H9 (cell line): ENCODE measurements at regions not wholly inside any gene's neighbourhood (a gene's known extent, or its start where the extent isn't known, plus 50 kb on each side); places are given as distances from the start of the nearest gene placed in this dataset.

ENCODE experiments used
- DNase-seq: peaks from one replicate; pipeline ENCODE4 v3.0.0-alpha.2; 2017
- H2AFZ ChIP-seq: one replicate; pipeline ENCODE4 v1.6.1; 2013; ENCODE audit warnings: mild to moderate bottlenecking, low read length, control low read depth, moderate library complexity
- H2AK5ac ChIP-seq: 2 replicates; pipeline ENCODE4 v1.6.1; 2013; ENCODE audit warnings: low read length, control low read depth, mixed read lengths; ENCODE audit not compliant: insufficient read length
- H2BK120ac ChIP-seq: one replicate; pipeline ENCODE4 v1.6.1; 2013; ENCODE audit warnings: low read depth, mild to moderate bottlenecking, low read length, control low read depth, inconsistent platforms; ENCODE audit not compliant: poor library complexity, severe bottlenecking
- H2BK12ac ChIP-seq: 2 replicates; pipeline ENCODE4 v1.6.1; 2013; ENCODE audit warnings: low read length, control low read depth, mixed read lengths, low read depth; ENCODE audit not compliant: insufficient read length
- H2BK15ac ChIP-seq: 2 replicates; pipeline ENCODE4 v1.6.1; 2013; ENCODE audit warnings: low read depth, low read length, control low read depth
- H2BK20ac ChIP-seq: one replicate; pipeline ENCODE4 v1.6.1; 2013; ENCODE audit warnings: low read depth, mild to moderate bottlenecking, low read length, control low read depth, inconsistent platforms; ENCODE audit not compliant: poor library complexity, severe bottlenecking
- H2BK5ac ChIP-seq: 2 replicates; pipeline ENCODE4 v1.6.1; 2013; ENCODE audit warnings: low read length, control low read depth, mixed read lengths; ENCODE audit not compliant: insufficient read length
- H3K14ac ChIP-seq: 2 replicates; pipeline ENCODE4 v1.6.1; 2013; ENCODE audit warnings: low read length, control low read depth; ENCODE audit not compliant: insufficient read depth
- H3K18ac ChIP-seq: 2 replicates; pipeline ENCODE4 v1.6.1; 2013; ENCODE audit warnings: low read depth, mild to moderate bottlenecking, mixed read lengths, low read length, control low read depth; ENCODE audit not compliant: insufficient read length
- H3K23ac ChIP-seq: 2 replicates; pipeline ENCODE4 v1.6.1; 2013; ENCODE audit warnings: low read length, control low read depth, mixed read lengths, low read depth; ENCODE audit not compliant: insufficient read length
- H3K23me2 ChIP-seq: 2 replicates; pipeline ENCODE4 v1.6.1; 2013; ENCODE audit warnings: low read depth, mild to moderate bottlenecking, mixed read lengths, low read length, control low read depth; ENCODE audit not compliant: insufficient read length, poor library complexity, severe bottlenecking
- H3K27ac ChIP-seq: 2 replicates; pipeline ENCODE4 v1.5.1; 2013; ENCODE audit warnings: low read length, control low read depth, mixed read lengths, low read depth; ENCODE audit not compliant: insufficient read length
- H3K27me3 ChIP-seq: 2 replicates; pipeline ENCODE4 v1.6.1; 2013; ENCODE audit warnings: low read length, control low read depth, inconsistent platforms; ENCODE audit not compliant: insufficient read depth
- H3K4ac ChIP-seq: 2 replicates; pipeline ENCODE4 v1.6.1; 2013; ENCODE audit warnings: low read depth, mild to moderate bottlenecking, control low read depth, inconsistent platforms, low read length, moderate library complexity
- H3K4me1 ChIP-seq: 2 replicates; pipeline ENCODE4 v1.6.1; 2013; ENCODE audit warnings: low read length, control low read depth, inconsistent platforms; ENCODE audit not compliant: insufficient read depth
- H3K4me2 ChIP-seq: 2 replicates; pipeline ENCODE4 v1.6.1; 2013; ENCODE audit warnings: low read length, control low read depth, mixed read lengths; ENCODE audit not compliant: insufficient read length, insufficient read depth
- H3K56ac ChIP-seq: 2 replicates; pipeline ENCODE4 v1.6.1; 2013; ENCODE audit warnings: low read depth, mild to moderate bottlenecking, mixed read lengths, low read length, control low read depth; ENCODE audit not compliant: insufficient read length
- H3K79me1 ChIP-seq: 2 replicates; pipeline ENCODE4 v1.6.1; 2013; ENCODE audit warnings: low read depth, mild to moderate bottlenecking, moderate library complexity, low read length, control low read depth, inconsistent platforms; ENCODE audit not compliant: insufficient read depth, poor library complexity, severe bottlenecking
- H3K79me2 ChIP-seq: 2 replicates; pipeline ENCODE4 v1.6.1; 2013; ENCODE audit warnings: low read length, control low read depth, inconsistent platforms; ENCODE audit not compliant: insufficient read depth
- H3K9ac ChIP-seq: 2 replicates; pipeline ENCODE4 v1.6.1; 2013; ENCODE audit warnings: low read length, control low read depth, mixed read lengths; ENCODE audit not compliant: insufficient read length; ENCODE audit errors: extremely low read depth
- H3K9me3 ChIP-seq: one replicate; pipeline ENCODE4 v1.6.1; 2013; ENCODE audit warnings: low read depth, low read length, inconsistent platforms; ENCODE audit not compliant: control insufficient read depth
- H3T11ph ChIP-seq: one replicate; pipeline ENCODE4 v1.6.1; 2013; ENCODE audit warnings: mild to moderate bottlenecking, low read length, control low read depth, inconsistent platforms
- H4K20me1 ChIP-seq: one replicate; pipeline ENCODE4 v1.6.1; 2013; ENCODE audit not compliant: control insufficient read depth, insufficient read length, insufficient read depth
- H4K5ac ChIP-seq: 2 replicates; pipeline ENCODE4 v1.6.1; 2013; ENCODE audit warnings: low read depth, mild to moderate bottlenecking, mixed read lengths, low read length, control low read depth; ENCODE audit not compliant: insufficient read length
- H4K8ac ChIP-seq: replicated peaks from 2 replicates; pipeline ENCODE4 v1.6.1; 2013; ENCODE audit warnings: low read length, control low read depth, mixed read lengths, low read depth; ENCODE audit not compliant: insufficient read length
- H4K91ac ChIP-seq: 2 replicates; pipeline ENCODE4 v1.6.1; 2013; ENCODE audit warnings: low read depth, mild to moderate bottlenecking, moderate library complexity, mixed read lengths, low read length, control low read depth; ENCODE audit not compliant: insufficient read length
- H3K27ac Mint-ChIP-seq, 3 experiments: 2 replicates in 2 of 3; 3 replicates in 1 of 3; pipeline ENCODE4 v1.8.0; 2020 to 2021; ENCODE audit warnings: mixed read lengths in 3 of 3, mild to moderate bottlenecking in 1 of 3, moderate library complexity in 1 of 3
- H3K27me3 Mint-ChIP-seq: 2 replicates; pipeline ENCODE4 v1.8.0; 2021; ENCODE audit warnings: low read depth, mild to moderate bottlenecking, moderate library complexity, mixed read lengths
- H3K36me3 Mint-ChIP-seq, 3 experiments: 2 replicates in 2 of 3; 3 replicates in 1 of 3; pipeline ENCODE4 v1.8.0; 2020 to 2021; ENCODE audit warnings: low read depth in 3 of 3, mixed read lengths in 3 of 3; ENCODE audit not compliant: insufficient read depth in 1 of 3
- H3K4me1 Mint-ChIP-seq, 2 experiments: 2 replicates each; pipeline ENCODE4 v1.8.0; 2020; ENCODE audit warnings: mixed read lengths in 2 of 2
- H3K4me3 Mint-ChIP-seq, 2 experiments: 2 replicates in 1 of 2; 3 replicates in 1 of 2; pipeline ENCODE4 v1.8.0; 2020 to 2021; ENCODE audit warnings: mild to moderate bottlenecking in 2 of 2, mixed read lengths in 2 of 2, moderate library complexity in 1 of 2
- H3K9me3 Mint-ChIP-seq, 2 experiments: 2 replicates in 1 of 2; 3 replicates in 1 of 2; pipeline ENCODE4 v1.8.0; 2020; ENCODE audit warnings: mild to moderate bottlenecking in 2 of 2, mixed read lengths in 2 of 2, moderate library complexity in 1 of 2
- CTCF ChIP-seq: fragments of 200-600 bp; sonication (generic); conservative IDR thresholded peaks from 3 replicates; pipeline ENCODE4 v1.8.0; 2021; ENCODE audit warnings: antibody characterized with exemption, mild to moderate bottlenecking
- WGBS: extraction: QIAGEN DNeasy Blood & Tissue Kit; methylation state at CpG from one replicate; pipeline ENCODE4 v1.1.7; 2013; ENCODE audit warnings: missing lambda C conversion rate, low lambda C conversion rate, mixed read lengths; ENCODE audit not compliant: insufficient read length; ENCODE audit errors: extremely low coverage; 5-methylcytosine and 5-hydroxymethylcytosine counted together

- Histone ChIP-seq H3K27me3 (no peaks in the 10 kb centered on the region), H2BK20ac (no peak overlapping the region), H4K91ac (no peak overlapping the region), H3K23ac (no peak overlapping the region), H3K4me2 (no peak overlapping the region), H2BK120ac (no peak overlapping the region), H3K18ac (no peak overlapping the region), H3K27ac (no peak overlapping the region), H3K23me2 (no peaks in the 10 kb centered on the region), H3K4ac (no peak overlapping the region), H2AFZ (no peak overlapping the region), H4K8ac (no peak overlapping the region), H4K5ac (no peak overlapping the region), H2BK5ac (no peak overlapping the region), H3K79me2 (no peaks in the 10 kb centered on the region), H3K56ac (no peak overlapping the region), H3K79me1 (no peaks in the 10 kb centered on the region), H3K9me3 (no peaks in the 10 kb centered on the region), H2BK12ac (no peak overlapping the region), H3K14ac (no peak overlapping the region), H4K20me1 (no peaks in the 10 kb centered on the region), H2AK5ac (no peak overlapping the region), H3T11ph (no peak overlapping the region), H2BK15ac (no peak overlapping the region), H3K9ac (no peak overlapping the region), H3K4me1 (no peaks in the 10 kb centered on the region)
- Mint-ChIP-seq H3K4me1 (no peaks in the 10 kb centered on the region), H3K9me3 (no peaks in the 10 kb centered on the region), H3K27ac (no peak overlapping the region), H3K36me3 (no peaks in the 10 kb centered on the region), H3K27me3 (peaks cover 5% of the 10 kb centered on the region; the same call in 1 of the 2 replicates), H3K4me3 (no peak overlapping the region)
- WGBS = no CpG with 5 or more reads among the region's 2 CpGs
- TF ChIP-seq CTCF = no peak
- no peak for DNase-seq
These were observed 254.2 kb upstream of the CRBN start for GRCh38 chr3:3433711-3434110.
